C4-2B (cell line): ENCODE measurements at regions not wholly inside any gene's neighbourhood (a gene's known extent, or its start where the extent isn't known, plus 50 kb on each side); places are given as distances from the start of the nearest gene placed in this dataset.

ENCODE experiments used
- CTCF ChIP-seq: fragments of 450-650 bp; conservative IDR thresholded peaks from 2 replicates; pipeline ENCODE4 v1.5.1; 2017; ENCODE audit warnings: mild to moderate bottlenecking
- ZFX ChIP-seq: fragments of 450-650 bp; IDR thresholded peaks from 2 replicates; pipeline ENCODE4 v1.6.1; 2017

GRCh38 chrX:88325634-88326033 is 421.4 kb upstream of the CPXCR1 start:
- TF ChIP-seq ZFX = no peak
- TF ChIP-seq CTCF = no peak
